ENCODE measurements at regions not wholly inside any gene's neighbourhood (a gene's known extent, or its start where the extent isn't known, plus 50 kb on each side); places are given as distances from the start of the nearest gene placed in this dataset.
"Not testable (repeated sequence)": the region's sequence is repeated elsewhere in the genome, so short reads cannot be mapped to it uniquely, and the experiment has no call there.

GRCh38 chr2:187178876-187179275 lies 269.2 kb downstream of the CALCRL start:
- H3K4me1 Mint-ChIP-seq (ENCODE audit: low read depth in 2 of 2); H3K9me3 Mint-ChIP-seq; ATAC-seq; H3K4me3 Mint-ChIP-seq; H3K36me3 Mint-ChIP-seq; DNase-seq (ENCODE audit: low spot score); H3K27ac Mint-ChIP-seq; H3K27me3 Mint-ChIP-seq: not testable (repeated sequence)

- Mint-ChIP-seq H3K4me3 (no peak overlapping the region), H3K27me3 (no peaks in the 10 kb centered on the region), H3K36me3 (no peaks in the 10 kb centered on the region), H3K9me3 (peaks cover 6% of the 10 kb centered on the region), H3K27ac (no peak overlapping the region), H3K4me1 (ENCODE audit: low read depth in 2 of 2) (no peaks in the 10 kb centered on the region)
- no peak for ATAC-seq
- no peak for DNase-seq (ENCODE audit: low spot score)
These were observed 270.8 kb downstream of the CALCRL start for GRCh38 chr2:187177253-187177652.

- no peak for DNase-seq (ENCODE audit: low spot score)
- H3K27me3 Mint-ChIP-seq = no peaks in the 10 kb centered on the region
- H3K36me3 Mint-ChIP-seq = no peaks in the 10 kb centered on the region
- no peaks in the 10 kb centered on the region for H3K4me1 Mint-ChIP-seq (ENCODE audit: low read depth in 2 of 2)
- H3K4me3 Mint-ChIP-seq = no peak overlapping the region
- H3K27ac Mint-ChIP-seq = no peak overlapping the region
- peaks cover 6% of the 10 kb centered on the region for H3K9me3 Mint-ChIP-seq
- no peak for ATAC-seq
These were observed 273.5 kb downstream of the CALCRL start for GRCh38 chr2:187174582-187174981.

GRCh38 chr2:187171318-187171717 lies 276.7 kb downstream of the CALCRL start:
- H3K27ac Mint-ChIP-seq = no peak overlapping the region
- DNase-seq (ENCODE audit: low spot score) = no peak
- no peaks in the 10 kb centered on the region for H3K36me3 Mint-ChIP-seq
- H3K4me1 Mint-ChIP-seq (ENCODE audit: low read depth in 2 of 2) = no peaks in the 10 kb centered on the region
- no peak for ATAC-seq
- H3K9me3 Mint-ChIP-seq = peaks cover 2% of the 10 kb centered on the region
- H3K27me3 Mint-ChIP-seq = no peaks in the 10 kb centered on the region
- no peak overlapping the region for H3K4me3 Mint-ChIP-seq

- ATAC-seq (no peak), DNase-seq (ENCODE audit: low spot score) (no peak)
- no peaks in the 10 kb centered on the region for H3K36me3 Mint-ChIP-seq
- H3K4me3 Mint-ChIP-seq = no peak overlapping the region
- no peaks in the 10 kb centered on the region for H3K27me3 Mint-ChIP-seq
- no peaks in the 10 kb centered on the region for H3K4me1 Mint-ChIP-seq (ENCODE audit: low read depth in 2 of 2)
- no peak overlapping the region for H3K27ac Mint-ChIP-seq
- peaks cover 11% of the 10 kb centered on the region for H3K9me3 Mint-ChIP-seq
These were observed 278.2 kb downstream of the CALCRL start for GRCh38 chr2:187169864-187170263.

- Mint-ChIP-seq H3K27me3 (no peaks in the 10 kb centered on the region), H3K9me3 (peaks cover 12% of the 10 kb centered on the region), H3K36me3 (no peaks in the 10 kb centered on the region), H3K4me1 (ENCODE audit: low read depth in 2 of 2) (no peaks in the 10 kb centered on the region), H3K27ac (no peak overlapping the region), H3K4me3 (no peak overlapping the region)
- ATAC-seq (no peak), DNase-seq (ENCODE audit: low spot score) (no peak)
These were observed 279.0 kb downstream of the CALCRL start for GRCh38 chr2:187168720-187169713.

- Mint-ChIP-seq H3K36me3 (no peaks in the 10 kb centered on the region), H3K4me1 (ENCODE audit: low read depth in 2 of 2) (no peaks in the 10 kb centered on the region), H3K4me3 (no peak overlapping the region), H3K27ac (no peak overlapping the region), H3K27me3 (no peaks in the 10 kb centered on the region), H3K9me3 (peaks cover 14% of the 10 kb centered on the region)
- no peak for ATAC-seq
- no peak for DNase-seq (ENCODE audit: low spot score)
These were observed 280.6 kb downstream of the CALCRL start for GRCh38 chr2:187167491-187167890.

- ATAC-seq (no peak), DNase-seq (ENCODE audit: low spot score) (no peak)
- Mint-ChIP-seq H3K27me3 (no peaks in the 10 kb centered on the region), H3K9me3 (peaks cover 18% of the 10 kb centered on the region), H3K4me1 (ENCODE audit: low read depth in 2 of 2) (no peaks in the 10 kb centered on the region), H3K4me3 (no peak overlapping the region), H3K27ac (no peak overlapping the region), H3K36me3 (no peaks in the 10 kb centered on the region)
These were observed 282.0 kb downstream of the CALCRL start for GRCh38 chr2:187165936-187166610.

GRCh38 chr2:187158452-187158851 lies 289.6 kb downstream of the CALCRL start:
- Mint-ChIP-seq H3K4me1 (ENCODE audit: low read depth in 2 of 2) (no peaks in the 10 kb centered on the region), H3K36me3 (no peaks in the 10 kb centered on the region), H3K27me3 (no peaks in the 10 kb centered on the region), H3K4me3 (no peak overlapping the region), H3K27ac (no peak overlapping the region), H3K9me3 (peaks cover 18% of the 10 kb centered on the region)
- ATAC-seq = no peak
- no peak for DNase-seq (ENCODE audit: low spot score)

GRCh38 chr2:187157046-187157445 lies 291.0 kb downstream of the CALCRL start:
- H3K27me3 Mint-ChIP-seq = no peaks in the 10 kb centered on the region
- no peaks in the 10 kb centered on the region for H3K4me1 Mint-ChIP-seq (ENCODE audit: low read depth in 2 of 2)
- no peak for ATAC-seq
- no peak for DNase-seq (ENCODE audit: low spot score)
- H3K36me3 Mint-ChIP-seq = no peaks in the 10 kb centered on the region
- H3K4me3 Mint-ChIP-seq = no peak overlapping the region
- H3K9me3 Mint-ChIP-seq = peaks cover 14% of the 10 kb centered on the region
- H3K27ac Mint-ChIP-seq = no peak overlapping the region

- Mint-ChIP-seq H3K9me3 (peaks cover 12% of the 10 kb centered on the region), H3K27me3 (no peaks in the 10 kb centered on the region), H3K27ac (no peak overlapping the region), H3K4me1 (ENCODE audit: low read depth in 2 of 2) (no peaks in the 10 kb centered on the region), H3K36me3 (no peaks in the 10 kb centered on the region), H3K4me3 (no peak overlapping the region)
- DNase-seq (ENCODE audit: low spot score) (no peak), ATAC-seq (no peak)
These were observed 292.6 kb downstream of the CALCRL start for GRCh38 chr2:187155476-187155875.

GRCh38 chr2:187150670-187151069 lies 297.4 kb downstream of the CALCRL start:
- Mint-ChIP-seq H3K9me3 (peaks cover 7% of the 10 kb centered on the region), H3K27me3 (no peaks in the 10 kb centered on the region), H3K36me3 (no peaks in the 10 kb centered on the region), H3K4me3 (no peak overlapping the region), H3K4me1 (ENCODE audit: low read depth in 2 of 2) (no peaks in the 10 kb centered on the region), H3K27ac (no peak overlapping the region)
- DNase-seq (ENCODE audit: low spot score) (no peak), ATAC-seq (no peak)

GRCh38 chr2:187148059-187148714 lies 299.2 kb upstream of the ZSWIM2 start:
- no peaks in the 10 kb centered on the region for H3K4me1 Mint-ChIP-seq (ENCODE audit: low read depth in 2 of 2)
- H3K27ac Mint-ChIP-seq = no peak overlapping the region
- no peaks in the 10 kb centered on the region for H3K27me3 Mint-ChIP-seq
- H3K9me3 Mint-ChIP-seq = peaks cover 3% of the 10 kb centered on the region
- H3K36me3 Mint-ChIP-seq = no peaks in the 10 kb centered on the region
- ATAC-seq (no peak), DNase-seq (ENCODE audit: low spot score) (no peak)
- H3K4me3 Mint-ChIP-seq = no peak overlapping the region

GRCh38 chr2:187143537-187143936 lies 294.6 kb upstream of the ZSWIM2 start:
- Mint-ChIP-seq H3K9me3 (peaks cover 3% of the 10 kb centered on the region), H3K4me1 (ENCODE audit: low read depth in 2 of 2) (no peaks in the 10 kb centered on the region), H3K4me3 (no peak overlapping the region), H3K27ac (no peak overlapping the region), H3K27me3 (no peaks in the 10 kb centered on the region), H3K36me3 (no peaks in the 10 kb centered on the region)
- DNase-seq (ENCODE audit: low spot score) (no peak), ATAC-seq (no peak)

All from natural killer cell treated with Interleukin-12 subunit alpha and Interleukin-12 subunit beta and Interleukin-15 and Interleukin-18, amount 100 ng/mL, for 72 hours (primary cell).